GM12874 (cell line): ENCODE measurements at regions not wholly inside any gene's neighbourhood (a gene's known extent, or its start where the extent isn't known, plus 50 kb on each side); places are given as distances from the start of the nearest gene placed in this dataset.

Experiments used
- TF ChIP-seq, protein P1 (sequence below): IDR thresholded peaks from 2 replicates; pipeline ENCODE4 v1.5.1; 2011; ENCODE audit warnings: low read depth, mild to moderate bottlenecking, control low read depth, low read length, moderate library complexity; ENCODE audit not compliant: insufficient read depth

DNA sequence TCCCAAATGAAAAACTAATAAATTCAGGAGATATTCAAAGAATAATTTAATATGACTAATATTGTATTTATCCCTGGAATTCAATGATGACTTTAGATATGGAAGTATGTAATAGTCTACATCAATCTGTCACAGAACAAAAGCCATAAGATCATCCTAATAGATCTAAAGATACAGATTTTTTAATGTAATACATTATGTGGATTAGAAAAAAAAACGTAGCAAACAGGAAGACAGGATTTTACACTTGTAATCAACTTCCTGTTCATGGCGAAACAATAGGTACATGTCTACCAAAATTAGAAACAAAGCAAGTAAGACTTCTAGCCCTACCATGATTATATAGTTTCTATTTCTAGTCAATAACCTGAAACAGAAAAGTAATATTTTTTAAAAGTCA is 192.2 kb downstream of the TTC32 start:
- TF ChIP-seq, protein P1, sequence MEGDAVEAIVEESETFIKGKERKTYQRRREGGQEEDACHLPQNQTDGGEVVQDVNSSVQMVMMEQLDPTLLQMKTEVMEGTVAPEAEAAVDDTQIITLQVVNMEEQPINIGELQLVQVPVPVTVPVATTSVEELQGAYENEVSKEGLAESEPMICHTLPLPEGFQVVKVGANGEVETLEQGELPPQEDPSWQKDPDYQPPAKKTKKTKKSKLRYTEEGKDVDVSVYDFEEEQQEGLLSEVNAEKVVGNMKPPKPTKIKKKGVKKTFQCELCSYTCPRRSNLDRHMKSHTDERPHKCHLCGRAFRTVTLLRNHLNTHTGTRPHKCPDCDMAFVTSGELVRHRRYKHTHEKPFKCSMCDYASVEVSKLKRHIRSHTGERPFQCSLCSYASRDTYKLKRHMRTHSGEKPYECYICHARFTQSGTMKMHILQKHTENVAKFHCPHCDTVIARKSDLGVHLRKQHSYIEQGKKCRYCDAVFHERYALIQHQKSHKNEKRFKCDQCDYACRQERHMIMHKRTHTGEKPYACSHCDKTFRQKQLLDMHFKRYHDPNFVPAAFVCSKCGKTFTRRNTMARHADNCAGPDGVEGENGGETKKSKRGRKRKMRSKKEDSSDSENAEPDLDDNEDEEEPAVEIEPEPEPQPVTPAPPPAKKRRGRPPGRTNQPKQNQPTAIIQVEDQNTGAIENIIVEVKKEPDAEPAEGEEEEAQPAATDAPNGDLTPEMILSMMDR = no peak

DNA sequence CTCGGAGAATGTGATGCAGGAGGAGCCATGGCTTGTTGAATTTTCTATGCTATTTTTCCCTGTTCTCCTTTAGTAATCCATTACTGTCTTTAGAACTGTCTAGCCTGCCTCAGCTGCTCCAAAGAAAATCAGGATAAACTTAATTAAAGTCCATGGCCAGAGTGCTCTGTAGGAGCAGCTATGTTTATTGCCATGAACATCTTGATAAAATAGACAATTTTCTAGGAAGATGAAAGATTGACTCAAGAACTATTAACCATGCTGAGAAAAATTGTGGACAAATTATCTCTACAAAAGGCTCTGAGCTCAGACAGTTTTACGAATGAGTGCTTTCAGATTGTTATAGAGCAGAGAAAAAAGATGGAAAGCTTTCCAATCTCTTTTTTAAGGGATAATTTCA is 193.0 kb downstream of the TTC32 start:
- TF ChIP-seq, protein P1 = no peak

DNA sequence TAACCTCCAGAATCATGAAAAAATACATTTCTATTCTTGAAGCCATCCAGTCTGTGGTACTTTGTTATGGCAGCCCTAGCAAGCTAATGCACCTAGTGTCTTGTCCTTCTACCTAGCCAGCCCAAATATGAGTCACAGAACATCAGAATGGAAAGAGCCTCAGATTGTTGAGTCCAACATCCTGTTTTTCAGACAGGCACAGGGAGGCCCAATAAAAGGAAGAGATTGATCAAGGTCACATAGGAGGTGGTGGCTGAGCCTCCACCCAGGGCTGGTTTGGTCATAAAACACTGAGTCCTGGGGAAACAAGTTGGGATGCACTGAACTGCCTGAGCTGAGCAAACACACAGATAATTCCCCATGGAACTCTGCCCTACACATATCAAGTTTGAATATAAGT is 195.5 kb downstream of the TTC32 start:
- TF ChIP-seq, protein P1 = no peak

DNA sequence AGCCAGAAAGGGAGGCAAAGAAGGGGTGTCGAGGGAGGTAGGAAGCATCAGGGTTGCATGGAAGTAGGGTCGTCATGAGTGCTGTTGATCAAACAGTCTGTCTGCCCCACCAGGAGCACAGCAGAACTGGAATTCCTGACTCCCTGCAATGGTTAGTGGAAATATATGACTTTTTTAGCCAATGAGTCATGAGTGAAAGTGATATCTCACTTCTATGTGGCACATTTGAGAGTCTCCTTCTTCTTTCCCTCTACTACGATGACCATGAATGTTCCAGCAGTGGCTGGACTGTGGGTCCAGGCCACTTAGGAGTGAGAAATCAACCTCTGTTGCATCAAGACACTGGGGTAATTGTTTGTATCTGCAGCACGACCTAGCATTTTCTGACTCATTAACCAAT is 199.5 kb downstream of the TTC32 start:
- TF ChIP-seq, protein P1 = no peak

DNA sequence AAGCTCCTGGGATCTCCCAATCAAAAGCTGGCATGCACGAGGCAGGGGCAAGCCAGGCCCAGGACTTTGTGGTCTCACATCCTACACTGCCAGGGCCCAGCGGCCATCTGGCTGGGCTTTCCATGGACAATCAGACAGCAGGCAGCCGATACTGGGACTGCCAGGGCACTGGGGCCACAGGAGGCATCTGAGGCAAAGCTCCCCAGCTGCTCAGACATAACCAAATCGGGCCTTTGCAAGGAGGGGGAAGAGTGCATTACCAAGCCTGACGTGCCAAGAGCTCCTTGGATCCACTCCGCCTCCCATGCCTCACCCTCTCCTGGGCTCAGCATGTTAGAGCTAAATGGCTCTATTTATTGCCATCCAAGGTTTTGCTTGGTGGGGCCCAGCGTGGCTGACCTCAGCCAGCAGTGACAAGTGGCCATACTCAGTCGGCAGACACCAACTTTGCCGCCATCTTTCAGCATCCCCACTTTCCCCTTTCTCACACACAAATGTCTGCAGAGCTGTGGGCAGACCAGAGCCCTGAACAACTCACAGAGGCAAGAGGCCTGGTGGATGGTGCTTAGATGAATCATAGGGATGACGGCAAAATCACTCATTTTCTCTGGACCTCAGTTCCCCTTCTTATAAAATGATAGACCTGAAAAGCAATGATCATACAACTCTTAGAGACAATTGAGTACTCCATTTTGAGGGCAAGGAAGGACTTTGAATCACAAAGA is 200.8 kb downstream of the TTC32 start:
- TF ChIP-seq, protein P1 = no peak

DNA sequence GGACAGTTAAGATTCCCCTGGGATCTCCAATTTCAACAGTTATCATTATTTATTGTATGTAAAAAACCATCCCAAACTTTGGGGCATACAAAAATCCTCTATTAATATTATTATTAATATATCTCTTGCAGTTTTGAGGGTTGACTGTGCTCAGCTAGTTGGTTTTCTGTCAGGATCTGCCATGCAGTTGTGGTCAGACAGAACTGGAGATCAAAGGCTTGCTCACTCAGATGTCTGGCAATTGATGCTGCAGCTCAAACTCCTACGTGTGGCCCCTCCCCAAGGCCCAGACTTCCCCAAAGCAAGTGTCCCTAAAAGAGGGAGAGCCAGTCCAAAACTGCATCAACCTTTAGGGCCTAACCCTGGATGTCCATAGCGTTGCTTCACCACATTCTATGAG is 204.7 kb downstream of the TTC32 start:
- TF ChIP-seq, protein P1 = no peak

DNA sequence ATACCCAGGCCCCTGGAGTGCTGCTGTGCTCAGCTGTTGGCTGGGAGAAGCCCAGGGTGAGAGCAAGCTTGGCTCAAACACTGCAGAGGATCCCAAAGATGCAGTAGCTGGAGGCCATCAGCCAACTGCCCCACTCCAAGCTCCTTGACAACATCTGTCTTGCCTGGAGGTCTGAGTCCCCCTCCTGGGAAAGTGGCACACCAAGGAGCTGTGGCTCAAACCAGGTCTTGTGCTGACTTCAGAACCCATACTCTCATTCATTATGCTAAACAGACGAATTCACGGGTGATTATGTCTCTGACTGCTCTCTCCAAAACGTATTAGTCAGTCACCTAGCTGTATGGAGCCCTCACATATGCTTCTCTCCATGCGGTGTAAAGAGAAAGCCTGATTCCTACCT is 206.1 kb downstream of the TTC32 start:
- TF ChIP-seq, protein P1 = no peak

DNA sequence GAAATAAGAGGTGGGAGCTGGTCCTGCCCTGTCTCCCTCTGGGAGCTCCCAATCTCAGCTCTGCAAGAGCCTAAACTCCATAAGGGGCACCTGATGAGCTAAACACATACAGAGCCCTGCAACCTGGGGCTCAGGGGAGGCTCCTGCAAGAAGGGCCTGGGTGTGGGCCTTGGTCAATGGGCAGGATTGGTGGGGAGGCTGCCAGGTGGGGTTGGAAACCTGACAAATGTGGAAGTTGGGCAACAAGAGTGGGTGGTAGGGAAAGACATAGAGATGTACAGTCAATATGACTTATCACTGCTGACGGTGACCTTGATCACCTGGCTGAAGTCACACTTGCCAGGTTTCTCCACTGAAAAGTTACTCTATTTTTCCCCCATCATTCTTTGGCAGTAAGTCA is 209.9 kb downstream of the TTC32 start:
- TF ChIP-seq, protein P1 = no peak
